HEK293T (cell line): ENCODE measurements at regions not wholly inside any gene's neighbourhood (a gene's known extent, or its start where the extent isn't known, plus 50 kb on each side); places are given as distances from the start of the nearest gene placed in this dataset.

Experiments
- CTCF ChIA-PET: fragments of 350-600 bp; formaldehyde crosslinking; extraction: SDS; loops from one replicate; lab custom pipeline; 2021; ENCODE audit warnings: antibody characterized with exemption, inconsistent platforms; lab: Yijun Ruan, JAX
- POLR2A ChIA-PET: fragments of 350-600 bp; formaldehyde crosslinking; extraction: SDS; loops from one replicate; lab custom pipeline; 2020; ENCODE audit warnings: antibody characterized with exemption, inconsistent platforms; lab: Yijun Ruan, JAX
- DNase-seq: peaks from one replicate; pipeline ENCODE4 v3.0.0; 2012; ENCODE audit warnings: mixed read lengths; ENCODE audit errors: extremely low spot score
- ARNT ChIP-seq: fragments of 450-650 bp; IDR thresholded peaks from 2 replicates; pipeline ENCODE4 v1.6.1; 2017; ENCODE audit warnings: mild to moderate bottlenecking
- BHLHE40 ChIP-seq: fragments of 450-650 bp; IDR thresholded peaks from 2 replicates; pipeline ENCODE4 v1.6.1; 2016; ENCODE audit warnings: mild to moderate bottlenecking, moderate library complexity, borderline replicate concordance
- CTBP1 ChIP-seq: fragments of 450-650 bp; IDR thresholded peaks from 2 replicates; pipeline ENCODE4 v1.6.1; 2016; ENCODE audit warnings: borderline replicate concordance
- ELF4 ChIP-seq: fragments of 450-650 bp; IDR thresholded peaks from 2 replicates; pipeline ENCODE4 v1.6.1; 2017; ENCODE audit warnings: antibody characterized with exemption
- FOXA1 ChIP-seq: fragments of 450-650 bp; IDR thresholded peaks from 2 replicates; pipeline ENCODE4 v1.6.1; 2016; ENCODE audit warnings: mild to moderate bottlenecking
- FOXK2 ChIP-seq: fragments of 450-650 bp; IDR thresholded peaks from 2 replicates; pipeline ENCODE4 v1.6.1; 2016; ENCODE audit warnings: mild to moderate bottlenecking
- FOXM1 ChIP-seq: fragments of 450-650 bp; IDR thresholded peaks from 2 replicates; pipeline ENCODE4 v1.6.1; 2017; ENCODE audit warnings: mild to moderate bottlenecking, borderline replicate concordance
- HDGF ChIP-seq: fragments of 450-650 bp; IDR thresholded peaks from 2 replicates; pipeline ENCODE4 v1.6.1; 2017; ENCODE audit warnings: antibody characterized with exemption, borderline replicate concordance
- L3MBTL2 ChIP-seq: fragments of 450-650 bp; conservative IDR thresholded peaks from 2 replicates; pipeline ENCODE4 v1.6.1; 2016; ENCODE audit warnings: mild to moderate bottlenecking
- LEF1 ChIP-seq: fragments of 450-650 bp; IDR thresholded peaks from 2 replicates; pipeline ENCODE4 v1.6.1; 2017; ENCODE audit warnings: mild to moderate bottlenecking, borderline replicate concordance
- NFRKB ChIP-seq: fragments of 450-650 bp; IDR thresholded peaks from 2 replicates; pipeline ENCODE4 v1.6.1; 2016; ENCODE audit warnings: mild to moderate bottlenecking, moderate library complexity
- PKNOX1 ChIP-seq: fragments of 450-650 bp; IDR thresholded peaks from 2 replicates; pipeline ENCODE4 v1.6.1; 2016
- SP1 ChIP-seq: fragments of 450-650 bp; IDR thresholded peaks from 2 replicates; pipeline ENCODE4 v1.6.1; 2017
- SUZ12 ChIP-seq: fragments of 450-650 bp; IDR thresholded peaks from 2 replicates; pipeline ENCODE4 v1.6.1; 2016; ENCODE audit warnings: mild to moderate bottlenecking
- TARDBP ChIP-seq: fragments of 450-650 bp; IDR thresholded peaks from 2 replicates; pipeline ENCODE4 v1.6.1; 2016
- ZNF384 ChIP-seq: fragments of 450-650 bp; IDR thresholded peaks from 2 replicates; pipeline ENCODE4 v1.6.1; 2016

DNA sequence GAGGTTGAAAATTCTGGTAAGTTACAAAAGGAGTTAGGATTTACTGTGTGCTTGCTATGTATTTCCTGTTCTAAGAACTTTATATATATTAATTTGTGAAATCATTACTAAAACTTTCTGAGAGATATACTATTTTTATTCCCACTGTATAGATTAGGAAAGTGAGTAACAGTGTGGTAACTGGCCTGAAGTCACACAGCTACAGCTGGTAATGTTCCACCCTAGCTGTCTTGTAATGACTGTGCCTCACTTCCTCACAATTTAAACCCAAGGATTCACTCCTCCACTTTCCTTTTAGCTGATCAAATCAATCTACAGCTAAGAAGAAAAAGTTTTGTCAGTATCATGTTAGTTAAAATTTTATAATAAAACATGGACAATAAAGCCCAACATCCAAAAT, 278.8 kb downstream of the GAS1 start:
- no peak for TF ChIP-seq SP1
- no peak for TF ChIP-seq BHLHE40
- TF ChIP-seq TARDBP: no peak
- no peak for TF ChIP-seq FOXM1
- TF ChIP-seq L3MBTL2: no peak
- TF ChIP-seq FOXA1: no peak
- TF ChIP-seq ELF4: no peak
- no peak for TF ChIP-seq ARNT
- no peak for TF ChIP-seq PKNOX1
- TF ChIP-seq LEF1: no peak
- TF ChIP-seq CTBP1: no peak
- no peak for TF ChIP-seq ZNF384
- TF ChIP-seq SUZ12: no peak
- no peak for TF ChIP-seq HDGF
- POLR2A ChIA-PET: no interaction called here
- CTCF ChIA-PET: no interaction called here

GRCh38 chr9:86667307-86667706, 280.0 kb downstream of the GAS1 start:
- no peak for TF ChIP-seq NFRKB
- no peak for TF ChIP-seq ELF4
- TF ChIP-seq BHLHE40: no peak
- TF ChIP-seq L3MBTL2: no peak
- ChIA-PET CTCF (no interaction called here), POLR2A (no interaction called here)
- no peak for DNase-seq

More for the DNA sequence above, 278.8 kb downstream of the GAS1 start:
- no peak for DNase-seq

GRCh38 chr9:86665416-86665815, 281.9 kb downstream of the GAS1 start:
- DNase-seq: no peak
- ChIA-PET POLR2A (no interaction called here), CTCF (no interaction called here)
- TF ChIP-seq NFRKB: no peak
- TF ChIP-seq FOXM1: no peak
- TF ChIP-seq FOXA1: no peak
- no peak for TF ChIP-seq FOXK2
- no peak for TF ChIP-seq L3MBTL2
- no peak for TF ChIP-seq ELF4
- TF ChIP-seq SP1: no peak
- TF ChIP-seq CTBP1: no peak
- no peak for TF ChIP-seq SUZ12
- no peak for TF ChIP-seq LEF1
- no peak for TF ChIP-seq ZNF384

DNA sequence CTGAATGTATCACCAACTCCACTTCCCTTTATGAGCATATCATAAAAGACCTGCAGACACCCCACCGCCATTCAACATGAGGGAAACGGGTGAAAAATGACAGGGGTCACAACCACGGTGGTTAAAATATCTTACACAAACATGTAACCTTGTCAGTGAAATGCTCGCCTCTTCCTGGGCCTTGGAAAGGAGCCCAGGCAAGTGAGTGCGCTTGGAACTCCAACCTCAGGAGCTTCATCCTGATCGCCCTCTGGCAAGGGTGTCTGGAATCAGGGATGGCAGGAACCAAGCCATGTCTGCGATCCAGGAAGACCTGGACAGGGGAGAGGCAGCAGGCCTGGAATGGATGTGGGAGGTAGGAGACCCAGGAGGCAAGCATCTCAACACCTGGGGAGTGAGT, 282.7 kb downstream of the GAS1 start:
- ChIA-PET POLR2A (no interaction called here), CTCF (no interaction called here)
- no peak for DNase-seq
- TF ChIP-seq NFRKB: no peak
- TF ChIP-seq HDGF: no peak
- no peak for TF ChIP-seq ZNF384

DNA sequence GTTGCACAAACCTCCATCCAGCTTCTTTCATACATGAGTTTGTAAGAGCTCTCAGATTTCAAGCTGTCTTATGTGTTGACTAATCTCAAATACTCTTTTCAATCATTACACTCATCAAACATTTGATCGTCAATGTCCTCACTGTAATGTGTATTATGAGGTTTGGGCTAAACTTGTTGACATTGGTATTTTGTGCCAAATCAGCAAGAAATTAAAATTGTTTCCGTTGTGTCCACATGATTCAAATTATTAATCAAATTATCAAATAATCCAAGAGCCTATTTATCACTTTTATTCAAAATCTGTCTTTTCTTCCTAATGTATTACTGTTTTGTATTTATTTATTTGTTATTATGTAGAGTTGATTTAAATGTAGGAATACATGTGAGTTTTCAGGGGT, 283.4 kb downstream of the GAS1 start:
- TF ChIP-seq L3MBTL2 (no peak), FOXK2 (no peak), HDGF (no peak)
- DNase-seq: no peak
- CTCF ChIA-PET: no interaction called here

GRCh38 chr9:86662890-86663468, 284.3 kb downstream of the GAS1 start:
- TF ChIP-seq L3MBTL2 (no peak), LEF1 (no peak), HDGF (no peak), SUZ12 (no peak), CTBP1 (no peak), NFRKB (no peak), PKNOX1 (no peak), FOXM1 (no peak), BHLHE40 (no peak), FOXA1 (no peak), TARDBP (no peak), SP1 (no peak), FOXK2 (no peak)
- ChIA-PET POLR2A (no interaction called here), CTCF (no interaction called here)
- DNase-seq: no peak

More for the DNA sequence above, 283.4 kb downstream of the GAS1 start:
- POLR2A ChIA-PET: no interaction called here

DNA sequence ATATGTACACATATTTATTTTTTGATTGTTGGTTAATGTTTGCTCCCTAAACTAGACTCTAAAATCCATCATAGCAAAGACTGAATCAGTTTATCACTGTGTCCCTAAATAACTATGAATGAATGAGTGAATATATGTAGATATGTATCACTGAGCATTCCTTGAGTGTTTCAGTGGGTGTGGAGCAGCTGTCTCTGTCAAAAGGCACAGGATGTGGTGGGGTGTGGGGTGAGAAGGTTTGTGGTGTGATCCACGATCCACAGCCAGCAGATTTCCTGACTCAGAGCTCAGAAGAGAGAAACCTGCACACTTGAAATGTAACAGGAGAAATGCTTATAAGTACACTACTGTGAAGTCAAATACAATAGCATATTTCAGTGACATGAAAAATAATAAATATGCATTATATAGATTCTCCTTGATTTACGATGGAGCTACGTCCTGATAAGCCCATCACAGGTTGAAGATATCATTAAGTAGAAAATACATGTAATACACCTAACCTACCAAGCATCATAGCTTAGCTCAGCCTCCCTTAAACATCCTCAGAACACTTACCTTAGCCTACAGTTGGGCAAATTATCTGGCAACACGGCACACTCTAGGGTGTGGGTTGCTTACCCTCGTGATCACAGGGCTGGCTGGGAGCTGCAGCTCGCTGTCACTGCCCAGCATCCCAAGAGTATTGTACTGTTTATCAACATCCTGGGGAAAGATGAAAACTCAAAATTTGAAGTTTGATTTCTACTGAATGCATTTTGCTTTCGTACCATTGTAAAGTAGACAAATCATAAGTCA, 287.0 kb downstream of the GAS1 start:
- TF ChIP-seq SUZ12 (no peak), FOXA1 (no peak), BHLHE40 (no peak), FOXM1 (no peak), HDGF (no peak), ARNT (no peak), L3MBTL2 (no peak), FOXK2 (no peak), ELF4 (no peak), ZNF384 (no peak)
- POLR2A ChIA-PET: interaction anchor here (0.6 kb wide), 1 partner anchor 15 kb away, joined by 3 read pairs; no protein-coding TSS in a partner anchor
- CTCF ChIA-PET: no interaction called here
- no peak for DNase-seq
